IMR-90 (cell line): ENCODE measurements at regions not wholly inside any gene's neighbourhood (a gene's known extent, or its start where the extent isn't known, plus 50 kb on each side); places are given as distances from the start of the nearest gene placed in this dataset.
A peak's percentile ranks its signal among the peaks of the same experiment; 100 is the strongest.

Experiments used
- ATAC-seq: fragments of 200-7000 bp; cut with Tn5 transposase; 2 replicates; pipeline ENCODE4 v1.9.1; 2020; ENCODE audit warnings: low read depth, mild to moderate bottlenecking, moderate library complexity
- BruUV-seq: library from RNA; stranded (reverse); fragments of 400-500 nt; replicated peaks from 2 replicates; lab custom pipeline; 2021; lab: Mats Ljungman, UMichigan
- CTCF ChIA-PET: fragments of 300-600 bp; formaldehyde crosslinking; extraction: SDS; loops from one replicate; lab custom pipeline; 2021; ENCODE audit warnings: antibody characterized with exemption; lab: Yijun Ruan, JAX
- POLR2A ChIA-PET: fragments of 300-600 bp; sonication (Branson Sonifier 250); formaldehyde crosslinking; loops from one replicate; lab custom pipeline; 2022; ENCODE audit warnings: antibody characterized with exemption; ENCODE audit not compliant: unreplicated experiment; lab: Charles Lee
- DNase-seq: peaks from one replicate; pipeline ENCODE4 v3.0.0; 2013
- H2AFZ ChIP-seq: replicated peaks from 2 replicates; pipeline ENCODE3; 2013; ENCODE audit warnings: low read length, mild to moderate bottlenecking; ENCODE audit not compliant: poor library complexity
- H2AK5ac ChIP-seq: 2 replicates; pipeline ENCODE4 v1.6.1; 2013; ENCODE audit warnings: low read depth, low read length, inconsistent platforms
- H2AK9ac ChIP-seq: replicated peaks from 2 replicates; pipeline ENCODE3; 2013; ENCODE audit warnings: mild to moderate bottlenecking, low read depth, low read length, moderate library complexity; ENCODE audit not compliant: poor library complexity
- H2BK120ac ChIP-seq: 2 replicates; pipeline ENCODE4 v1.6.1; 2013; ENCODE audit warnings: low read depth, low read length, inconsistent platforms
- H2BK15ac ChIP-seq: 3 replicates; pipeline ENCODE4 v1.6.1; 2013; ENCODE audit warnings: low read depth, low read length, inconsistent platforms
- H2BK20ac ChIP-seq: 2 replicates; pipeline ENCODE4 v1.6.1; 2013; ENCODE audit warnings: low read depth, mild to moderate bottlenecking, inconsistent platforms, low read length, moderate library complexity
- H2BK5ac ChIP-seq: 2 replicates; pipeline ENCODE4 v1.6.1; 2013; ENCODE audit warnings: mild to moderate bottlenecking, low read depth, low read length, inconsistent platforms; ENCODE audit not compliant: poor library complexity, severe bottlenecking
- H3K14ac ChIP-seq: replicated peaks from 2 replicates; pipeline ENCODE4 v1.6.1; 2013; ENCODE audit warnings: low read depth, low read length, inconsistent platforms
- H3K18ac ChIP-seq: 2 replicates; pipeline ENCODE4 v1.6.1; 2013; ENCODE audit warnings: low read depth, low read length, control low read depth
- H3K23ac ChIP-seq: 2 replicates; pipeline ENCODE4 v1.6.1; 2013; ENCODE audit warnings: low read depth, low read length, inconsistent platforms
- H3K27ac ChIP-seq: 2 replicates; pipeline ENCODE4 v1.5.1; 2013; ENCODE audit warnings: mild to moderate bottlenecking, control low read depth, low read length; ENCODE audit not compliant: insufficient read depth
- H3K27me3 ChIP-seq: 2 replicates; pipeline ENCODE4 v1.6.1; 2013; ENCODE audit warnings: low read length; ENCODE audit not compliant: control insufficient read depth, insufficient read depth
- H3K36me3 ChIP-seq: 2 replicates; pipeline ENCODE4 v1.6.1; 2013; ENCODE audit warnings: low read length, mixed read lengths; ENCODE audit not compliant: control insufficient read depth, insufficient read depth
- H3K4ac ChIP-seq: 2 replicates; pipeline ENCODE4 v1.6.1; 2013; ENCODE audit warnings: low read depth, low read length, inconsistent platforms
- H3K4me1 ChIP-seq: 2 replicates; pipeline ENCODE4 v1.6.1; 2013; ENCODE audit warnings: low read length, mixed read lengths; ENCODE audit not compliant: control insufficient read depth, insufficient read depth
- H3K4me2 ChIP-seq: 2 replicates; pipeline ENCODE4 v1.6.1; 2013; ENCODE audit warnings: low read depth, mild to moderate bottlenecking, control low read depth, low read length, moderate library complexity
- H3K4me3 ChIP-seq: 2 replicates; pipeline ENCODE4 v1.5.1; 2013; ENCODE audit warnings: low read depth, mild to moderate bottlenecking, control low read depth, low read length, moderate library complexity; ENCODE audit not compliant: insufficient read depth
- H3K56ac ChIP-seq: 2 replicates; pipeline ENCODE4 v1.6.1; 2013; ENCODE audit warnings: low read length, inconsistent platforms; ENCODE audit not compliant: insufficient read depth; ENCODE audit errors: extremely low read depth
- H3K79me1 ChIP-seq, 2 experiments: 2 replicates each; pipeline ENCODE4 v1.6.1; 2013; ENCODE audit warnings: low read length in 2 of 2, inconsistent platforms in 1 of 2, low read depth in 1 of 2
- H3K9ac ChIP-seq: 2 replicates; pipeline ENCODE4 v1.6.1; 2013; ENCODE audit warnings: low read depth, low read length, control low read depth
- H3K9me1 ChIP-seq: 2 replicates; pipeline ENCODE4 v1.6.1; 2013; ENCODE audit warnings: low read length, inconsistent platforms; ENCODE audit not compliant: insufficient read depth
- H3K9me3 ChIP-seq: 2 replicates; pipeline ENCODE4 v1.6.1; 2013; ENCODE audit warnings: low read length; ENCODE audit not compliant: control insufficient read depth, insufficient read depth
- H4K20me1 ChIP-seq: 2 replicates; pipeline ENCODE4 v1.6.1; 2013; ENCODE audit warnings: low read length, inconsistent platforms; ENCODE audit not compliant: insufficient read depth
- H4K5ac ChIP-seq: 2 replicates; pipeline ENCODE4 v1.6.1; 2013; ENCODE audit warnings: mild to moderate bottlenecking, low read depth, low read length, control low read depth
- H4K8ac ChIP-seq, 2 experiments: 2 replicates each; pipeline ENCODE4 v1.6.1; 2013; ENCODE audit warnings: low read depth in 2 of 2, low read length in 2 of 2, control low read depth in 1 of 2, inconsistent platforms in 1 of 2
- H4K91ac ChIP-seq: 2 replicates; pipeline ENCODE4 v1.6.1; 2013; ENCODE audit warnings: low read depth, low read length, inconsistent platforms; ENCODE audit not compliant: insufficient read depth
- CHD1 ChIP-seq: IDR thresholded peaks from 2 replicates; pipeline ENCODE4 v1.6.1; 2012; ENCODE audit warnings: low read depth, low read length, improper control_type of control experiment
- RFX5 ChIP-seq: IDR thresholded peaks from 2 replicates; pipeline ENCODE4 v1.8.0; 2012; ENCODE audit warnings: low read depth, mild to moderate bottlenecking, low read length, moderate library complexity
- WGBS, 2 experiments: methylation state at CpG; one replicate each; pipeline versions ENCODE4 v1.1.5 to v1.1.7; 2013; ENCODE audit warnings: missing lambda C conversion rate in 2 of 2; ENCODE audit not compliant: insufficient read length in 1 of 2; ENCODE audit errors: extremely low coverage in 2 of 2; 5-methylcytosine and 5-hydroxymethylcytosine counted together
- dilution Hi-C: fragments of 300-500 bp; cut with HindIII; formaldehyde crosslinking; loops from one replicate; pipeline ENCODE4 v1.14.3; 2018; ENCODE audit warnings: low sequenced_read_pairs; ENCODE audit not compliant: unreplicated experiment
- in situ Hi-C: fragments of 300-500 bp; cut with MboI; formaldehyde crosslinking; loops from 3 replicates; pipeline ENCODE4 v1.14.3; 2019; ENCODE audit warnings: low sequenced_read_pairs, inconsistent platforms, mixed read lengths
- intact Hi-C: fragments of 100-400 bp; cut with micrococcal nuclease; formaldehyde crosslinking; loops from 2 replicates; pipeline ENCODE4 v1.10.0; 2022

DNA sequence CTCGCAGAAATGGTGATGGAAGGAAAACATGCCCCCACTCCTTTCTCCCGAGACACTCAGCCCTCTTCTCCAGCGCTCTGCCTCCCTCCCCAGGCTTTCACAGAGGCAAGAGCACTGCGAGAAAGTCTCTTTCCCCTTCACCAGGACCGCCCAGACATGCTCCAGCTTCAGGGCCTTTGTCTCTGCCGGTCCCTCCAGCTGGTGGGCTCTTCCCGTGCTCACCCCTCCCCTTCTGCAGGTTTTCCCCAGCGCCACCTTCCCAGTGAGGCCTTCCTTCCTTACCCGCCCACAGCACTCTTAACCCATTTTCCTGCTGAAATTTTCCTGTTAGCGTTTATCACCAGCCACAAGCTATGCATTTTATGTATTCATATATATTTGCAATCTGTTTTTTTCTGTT is 86.2 kb downstream of the TFAP2C start:
- H4K20me1 ChIP-seq, result no peaks in the 10 kb centered on the region
- no peak overlapping the region for H2BK15ac ChIP-seq
- intact Hi-C loops, result no loop called here
- no peak overlapping the region for H4K91ac ChIP-seq
- no peak overlapping the region for H2BK120ac ChIP-seq
- no peaks in the 10 kb centered on the region for H3K4me1 ChIP-seq
- H3K56ac ChIP-seq, result no peak overlapping the region
- TF ChIP-seq RFX5 (no peak), CHD1 (no peak)
- H3K9me1 ChIP-seq, result no peaks in the 10 kb centered on the region
- 37% methylated on average over 4 of the region's 10 CpGs; no CpG with 5 or more reads in 1 of the 2 experiments for WGBS, 2 experiments
- H3K9me3 ChIP-seq, result no peaks in the 10 kb centered on the region
- no peak overlapping the region for H3K4ac ChIP-seq
- DNase-seq, result no peak
- no peaks in the 10 kb centered on the region for H3K36me3 ChIP-seq
- no peak overlapping the region for H2BK5ac ChIP-seq
- no peak for ATAC-seq
- ChIA-PET POLR2A (no interaction called here), CTCF (no interaction called here)
- no peak overlapping the region for H2BK20ac ChIP-seq
- peaks cover 2% of the 10 kb centered on the region; the same call in 1 of the 2 replicates for H3K27me3 ChIP-seq
- in situ Hi-C loops, result no loop called here
- no peak overlapping the region for H2AK9ac ChIP-seq
- no peak overlapping the region for H3K4me3 ChIP-seq
- dilution Hi-C loops, result no loop called here
- H3K79me1 ChIP-seq, result no peaks in the 10 kb centered on the region
- no TSS peak for BruUV-seq
- H2AFZ ChIP-seq, result peak overlapping the region; percentile 11
- no peak overlapping the region for H3K14ac ChIP-seq
- no peak overlapping the region for H3K9ac ChIP-seq
- H2AK5ac ChIP-seq, result no peak overlapping the region
- H3K4me2 ChIP-seq, result no peak overlapping the region
- no peak overlapping the region for H4K5ac ChIP-seq
- no peak overlapping the region for H3K18ac ChIP-seq
- H3K23ac ChIP-seq, result no peak overlapping the region
- H4K8ac ChIP-seq, result no peak overlapping the region
- no peak overlapping the region for H3K27ac ChIP-seq
